ENCODE measurements at regions not wholly inside any gene's neighbourhood (a gene's known extent, or its start where the extent isn't known, plus 50 kb on each side); places are given as distances from the start of the nearest gene placed in this dataset.

GRCh38 chr9:19583890-19584289 lies 175.1 kb downstream of the ACER2 start:
- Histone ChIP-seq H3K27me3 (ENCODE audit: insufficient read depth, poor library complexity, severe bottlenecking) (peaks cover 7% of the 10 kb centered on the region), H3K27ac (ENCODE audit: poor library complexity, severe bottlenecking) (no peak overlapping the region), H3K4me1 (ENCODE audit: insufficient read depth, poor library complexity, severe bottlenecking) (no peaks in the 10 kb centered on the region), H3K4me3 (ENCODE audit: severe bottlenecking) (no peak overlapping the region), H3K9me3 (ENCODE audit: severe bottlenecking) (no peaks in the 10 kb centered on the region), H3K36me3 (ENCODE audit: low read depth) (no peaks in the 10 kb centered on the region)
- TF ChIP-seq CTCF (IDR thresholded peaks at IDR 0.05; ENCODE audit: poor library complexity, severe bottlenecking): no peak
- DNase-seq (ENCODE audit: low spot score) (no peak), ATAC-seq (ENCODE audit: low read depth) (no peak)

GRCh38 chr9:19577411-19577810 lies 168.6 kb downstream of the ACER2 start:
- H3K27ac ChIP-seq (ENCODE audit: poor library complexity, severe bottlenecking): no peak overlapping the region
- no peak for ATAC-seq (ENCODE audit: low read depth)
- TF ChIP-seq CTCF (IDR thresholded peaks at IDR 0.05; ENCODE audit: poor library complexity, severe bottlenecking): no peak
- no peak for DNase-seq (ENCODE audit: low spot score)
- no peak overlapping the region for H3K4me3 ChIP-seq (ENCODE audit: severe bottlenecking)
- H3K4me1 ChIP-seq (ENCODE audit: insufficient read depth, poor library complexity, severe bottlenecking): no peaks in the 10 kb centered on the region
- H3K36me3 ChIP-seq (ENCODE audit: low read depth): no peaks in the 10 kb centered on the region
- H3K27me3 ChIP-seq (ENCODE audit: insufficient read depth, poor library complexity, severe bottlenecking): peaks cover 13% of the 10 kb centered on the region
- no peaks in the 10 kb centered on the region for H3K9me3 ChIP-seq (ENCODE audit: severe bottlenecking)

DNA sequence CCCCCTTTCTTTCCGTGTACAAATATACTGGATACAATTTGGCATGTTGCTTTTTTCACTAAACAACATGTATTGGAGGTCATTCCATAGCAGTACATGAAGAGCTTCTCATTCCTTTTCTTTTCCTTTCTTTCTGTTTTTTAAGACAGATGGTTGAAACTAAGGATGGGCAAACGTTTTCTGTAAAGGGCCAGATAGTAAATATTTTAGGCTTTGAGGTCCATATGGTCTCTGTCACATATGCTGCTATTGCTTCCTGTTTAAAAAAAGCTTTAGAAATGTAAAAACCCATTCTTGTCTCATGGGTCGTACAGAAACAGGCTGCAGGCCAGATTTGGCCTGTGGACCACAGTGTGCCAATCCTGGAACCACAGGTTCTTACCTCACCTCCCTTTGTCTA lies 160.1 kb downstream of the ACER2 start:
- Histone ChIP-seq H3K4me3 (ENCODE audit: severe bottlenecking) (no peak overlapping the region), H3K27me3 (ENCODE audit: insufficient read depth, poor library complexity, severe bottlenecking) (no peaks in the 10 kb centered on the region)
- no peak for ATAC-seq (ENCODE audit: low read depth)

GRCh38 chr9:19564396-19565061 lies 155.7 kb downstream of the ACER2 start:
- DNase-seq (ENCODE audit: low spot score) (no peak), ATAC-seq (ENCODE audit: low read depth) (no peak)
- Histone ChIP-seq H3K4me1 (ENCODE audit: insufficient read depth, poor library complexity, severe bottlenecking) (no peaks in the 10 kb centered on the region), H3K27ac (ENCODE audit: poor library complexity, severe bottlenecking) (no peak overlapping the region), H3K27me3 (ENCODE audit: insufficient read depth, poor library complexity, severe bottlenecking) (no peaks in the 10 kb centered on the region), H3K9me3 (ENCODE audit: severe bottlenecking) (no peaks in the 10 kb centered on the region), H3K36me3 (ENCODE audit: low read depth) (no peaks in the 10 kb centered on the region), H3K4me3 (ENCODE audit: severe bottlenecking) (no peak overlapping the region)
- no peak for TF ChIP-seq CTCF (IDR thresholded peaks at IDR 0.05; ENCODE audit: poor library complexity, severe bottlenecking)

More for the DNA sequence above, 160.1 kb downstream of the ACER2 start:
- DNase-seq (ENCODE audit: low spot score): no peak
- no peaks in the 10 kb centered on the region for H3K36me3 ChIP-seq (ENCODE audit: low read depth)
- no peak overlapping the region for H3K27ac ChIP-seq (ENCODE audit: poor library complexity, severe bottlenecking)
- H3K9me3 ChIP-seq (ENCODE audit: severe bottlenecking): no peaks in the 10 kb centered on the region
- H3K4me1 ChIP-seq (ENCODE audit: insufficient read depth, poor library complexity, severe bottlenecking): no peaks in the 10 kb centered on the region
- TF ChIP-seq CTCF (IDR thresholded peaks at IDR 0.05; ENCODE audit: poor library complexity, severe bottlenecking): no peak

DNA sequence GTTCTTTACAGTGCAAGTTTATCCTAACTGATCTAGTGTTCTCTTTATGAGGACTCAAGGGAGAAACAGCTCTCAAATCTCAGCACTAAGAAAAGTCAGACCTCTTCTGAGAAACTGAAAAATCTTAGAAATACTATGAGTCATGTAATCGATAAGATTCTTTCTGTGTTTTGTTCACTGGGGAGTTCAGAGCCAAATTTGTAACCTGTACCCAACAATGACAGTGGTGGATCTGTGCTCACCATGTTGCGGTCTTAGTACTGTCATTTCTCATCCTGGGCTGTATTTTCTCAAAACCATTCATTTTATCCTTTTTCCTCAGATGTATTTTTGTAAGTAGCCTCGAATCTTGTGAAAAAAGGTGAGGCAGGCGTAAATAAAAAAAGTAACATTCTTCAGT lies 146.4 kb downstream of the ACER2 start:
- Histone ChIP-seq H3K4me3 (ENCODE audit: severe bottlenecking) (no peak overlapping the region), H3K27ac (ENCODE audit: poor library complexity, severe bottlenecking) (no peak overlapping the region), H3K9me3 (ENCODE audit: severe bottlenecking) (no peaks in the 10 kb centered on the region), H3K4me1 (ENCODE audit: insufficient read depth, poor library complexity, severe bottlenecking) (no peaks in the 10 kb centered on the region), H3K27me3 (ENCODE audit: insufficient read depth, poor library complexity, severe bottlenecking) (no peaks in the 10 kb centered on the region), H3K36me3 (ENCODE audit: low read depth) (no peaks in the 10 kb centered on the region)
- DNase-seq (ENCODE audit: low spot score): no peak
- no peak for ATAC-seq (ENCODE audit: low read depth)
- TF ChIP-seq CTCF (IDR thresholded peaks at IDR 0.05; ENCODE audit: poor library complexity, severe bottlenecking): no peak
